ENCODE measurements at regions not wholly inside any gene's neighbourhood (a gene's known extent, or its start where the extent isn't known, plus 50 kb on each side); places are given as distances from the start of the nearest gene placed in this dataset.
"Not testable (repeated sequence)": the region's sequence is repeated elsewhere in the genome, so short reads cannot be mapped to it uniquely, and the experiment has no call there.

DNA sequence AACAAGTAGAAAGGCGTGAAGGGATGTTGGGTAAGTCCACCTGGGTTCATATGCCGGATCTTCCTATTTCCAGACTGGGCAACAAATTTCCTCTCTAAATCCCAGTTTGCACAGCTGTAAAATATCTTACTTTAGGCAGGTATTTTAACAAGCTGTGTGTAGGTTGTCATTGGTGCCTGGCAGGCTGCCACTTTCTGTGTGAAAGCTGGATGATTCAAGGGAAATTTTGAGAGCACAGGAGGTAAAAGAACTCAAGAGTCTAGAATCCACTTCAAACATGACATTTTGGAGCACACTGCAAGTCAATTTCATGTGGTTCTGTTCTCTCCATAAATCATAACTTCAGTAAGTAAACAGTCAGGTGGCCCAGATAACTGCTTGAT is 817.4 kb upstream of the AMELY start:
- DNase-seq (ENCODE audit: low read depth in 2 of 2) = peak in 1 of 2 donors; percentile 23

DNA sequence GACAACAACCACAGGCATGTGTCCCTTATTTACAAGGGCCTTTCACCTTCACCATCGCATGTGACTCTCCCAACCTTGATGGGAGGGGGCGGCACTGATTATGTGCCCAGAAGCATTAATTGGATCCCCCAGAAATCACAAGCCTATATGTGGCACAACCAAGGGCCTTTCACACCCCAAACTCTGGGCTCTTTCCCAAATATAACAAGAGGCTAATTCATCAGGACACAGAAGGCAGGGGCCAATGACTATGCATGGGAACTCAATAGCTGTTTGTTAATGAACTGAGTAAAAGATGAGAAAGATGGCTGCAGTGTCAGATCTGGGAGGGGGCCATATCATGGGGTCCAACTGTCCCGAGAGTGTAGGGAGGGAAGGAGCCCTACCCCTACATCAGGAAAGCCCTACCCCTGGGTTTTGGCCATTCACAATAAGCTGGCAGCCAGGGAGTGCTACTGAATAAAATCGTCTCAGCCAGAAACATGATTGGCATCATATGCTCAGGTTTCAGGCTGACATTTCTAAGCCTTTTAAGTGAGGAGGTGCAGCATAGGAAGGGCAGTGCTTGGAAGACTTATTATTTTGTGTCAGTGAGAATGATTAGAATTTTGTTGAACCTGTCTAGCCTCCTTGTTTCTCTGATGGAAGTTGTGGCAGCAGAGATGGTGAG is 814.4 kb upstream of the AMELY start:
- DNase-seq (ENCODE audit: low read depth in 2 of 2) = no peak

DNA sequence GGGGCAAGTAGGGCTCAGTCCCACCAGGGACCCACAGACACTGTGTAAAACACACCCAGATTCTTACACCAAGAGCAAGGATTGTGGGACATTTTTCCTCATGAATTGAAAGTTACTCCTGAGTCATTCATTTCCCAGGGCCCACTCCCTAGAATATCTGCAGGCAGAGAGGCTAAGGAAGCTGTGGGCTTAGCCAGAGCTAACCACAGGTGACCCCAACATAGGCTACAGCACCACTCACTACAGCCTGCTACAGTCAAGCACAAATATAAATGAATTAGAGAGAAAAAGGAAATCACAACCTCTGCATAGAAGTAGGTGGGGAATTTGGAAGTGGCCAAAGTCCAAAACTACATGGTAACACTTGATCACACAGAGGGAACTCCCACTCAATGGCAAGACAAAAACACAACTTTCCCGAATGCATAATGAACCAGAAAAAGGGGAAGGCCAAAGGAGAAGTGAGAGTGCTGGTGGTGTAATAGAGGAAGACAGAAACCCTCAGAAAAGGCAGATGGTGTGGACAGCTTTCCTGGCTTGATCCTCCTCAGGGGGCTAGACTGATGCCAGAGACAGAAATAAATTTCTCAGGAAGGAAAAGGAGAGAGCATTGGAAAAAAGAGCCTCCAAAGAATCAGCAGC is 812.6 kb upstream of the AMELY start:
- DNase-seq (ENCODE audit: low read depth in 2 of 2) = no peak

DNA sequence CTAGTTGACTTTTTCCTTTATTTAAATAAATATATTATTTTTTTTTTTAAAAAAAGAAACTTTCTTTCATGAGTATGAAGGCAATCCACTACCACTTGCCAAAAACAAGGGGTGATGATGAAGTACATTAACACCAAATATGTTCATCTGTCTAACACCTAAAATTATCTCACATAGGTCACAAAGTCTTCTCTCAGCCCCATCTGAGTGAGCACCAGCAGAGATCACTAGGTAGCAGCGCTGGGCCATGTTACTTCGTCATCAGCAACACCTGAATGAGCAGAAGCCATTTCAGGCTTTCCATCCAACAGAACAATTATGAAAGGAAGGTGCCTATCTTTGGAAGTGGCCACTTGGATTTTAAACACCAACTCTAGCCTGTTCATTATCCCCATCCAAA is 811.6 kb upstream of the AMELY start:
- DNase-seq (ENCODE audit: low read depth in 2 of 2) = no peak

DNA sequence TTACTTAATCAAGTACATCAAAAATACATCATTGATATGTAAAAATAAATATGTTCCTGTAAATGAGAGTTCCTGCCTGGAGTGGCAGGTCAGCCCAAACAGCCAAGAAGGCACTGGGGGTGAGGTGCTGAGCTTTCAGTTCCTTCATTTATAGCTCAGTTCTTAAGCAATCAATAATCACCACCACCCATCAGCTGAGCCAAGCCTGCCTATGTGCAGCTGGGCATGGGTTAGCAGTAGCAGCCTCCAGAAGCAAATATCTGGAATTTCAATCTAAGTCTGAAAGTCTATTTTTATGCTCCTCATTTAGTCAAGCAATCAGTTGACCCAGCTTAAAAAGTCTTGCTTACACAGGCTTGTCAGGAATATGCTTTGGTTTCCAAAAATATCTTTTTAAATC is 811.0 kb upstream of the AMELY start:
- DNase-seq (ENCODE audit: low read depth in 2 of 2) = no peak

DNA sequence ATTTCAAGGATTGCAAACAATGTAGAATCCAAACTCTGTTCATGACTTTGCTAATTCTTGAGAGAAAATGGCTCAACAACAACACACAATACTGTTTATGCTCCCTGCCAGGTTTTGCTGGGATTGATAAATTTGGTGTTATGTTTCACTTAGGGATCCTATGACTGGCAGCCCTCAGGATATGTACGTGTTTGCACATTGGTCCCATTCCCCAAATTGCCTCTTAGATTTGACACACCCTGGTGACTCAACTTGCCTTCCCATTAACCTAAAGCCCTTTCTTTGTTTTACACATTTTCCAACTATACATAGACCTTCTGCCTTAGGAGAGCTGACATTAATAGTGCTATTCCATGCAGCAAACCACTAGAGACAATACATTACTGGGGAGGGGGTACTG is 809.4 kb upstream of the AMELY start:
- DNase-seq (ENCODE audit: low read depth in 2 of 2) = no peak

DNA sequence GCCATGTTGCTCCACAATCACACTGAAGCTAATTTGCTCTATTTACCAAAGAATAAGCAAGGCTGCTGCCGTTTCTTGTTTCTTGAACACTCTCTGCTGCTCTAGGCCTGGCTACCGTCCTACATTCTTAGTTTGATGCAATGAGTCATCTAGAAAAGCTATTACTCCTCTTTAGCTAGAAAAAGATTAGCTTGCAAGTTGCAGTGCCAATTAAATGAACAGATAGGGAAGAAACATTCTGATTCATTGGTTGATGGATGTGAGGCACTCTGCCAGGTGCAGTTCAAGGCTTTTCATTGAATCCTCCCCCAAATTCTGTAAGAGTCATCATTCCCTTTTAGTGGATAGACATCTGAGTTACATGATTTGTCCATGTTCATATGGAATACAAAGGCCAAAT is 807.7 kb upstream of the AMELY start:
- peak in 1 of 2 donors; percentile 8 for DNase-seq (ENCODE audit: low read depth in 2 of 2)

DNA sequence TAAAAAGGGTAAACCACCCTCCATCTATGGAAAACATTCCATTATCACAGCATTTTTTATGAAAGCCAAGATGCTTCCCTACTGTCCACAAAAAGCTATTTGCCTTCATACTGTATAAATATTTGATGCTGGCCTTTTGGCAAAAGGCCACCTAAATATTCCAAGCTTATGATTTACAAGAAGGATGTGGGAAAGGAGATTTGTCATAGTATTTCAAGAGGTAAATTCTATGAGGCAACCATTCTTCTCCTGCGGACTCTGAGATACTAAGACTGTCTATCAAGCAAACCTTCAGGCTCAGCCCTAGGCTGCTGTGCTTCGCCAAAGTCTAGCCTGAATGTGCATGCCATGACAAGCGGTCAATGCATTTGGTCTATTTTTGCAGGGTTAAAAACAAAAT is 807.1 kb upstream of the AMELY start:
- DNase-seq (ENCODE audit: low read depth in 2 of 2) = no peak

DNA sequence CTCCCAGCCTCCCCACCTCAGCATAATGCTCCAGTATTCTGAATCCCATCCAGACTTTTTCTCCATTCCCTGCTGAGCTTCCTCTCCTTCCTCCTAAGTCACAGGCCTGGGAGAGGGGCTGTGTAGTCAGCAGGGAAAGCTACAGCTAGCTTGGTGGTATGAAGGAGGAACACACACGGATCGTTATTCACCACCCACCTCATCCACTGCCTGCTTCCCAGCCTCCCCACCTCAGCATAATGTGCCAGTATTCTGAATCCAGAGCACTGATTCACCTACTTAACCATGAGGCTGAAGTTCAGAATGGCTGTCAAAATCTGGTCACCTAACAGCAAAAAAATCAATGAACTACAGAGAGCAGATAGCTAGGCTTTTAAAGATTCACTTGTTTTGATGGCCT is 806.6 kb upstream of the AMELY start:
- no peak for DNase-seq (ENCODE audit: low read depth in 2 of 2)

DNA sequence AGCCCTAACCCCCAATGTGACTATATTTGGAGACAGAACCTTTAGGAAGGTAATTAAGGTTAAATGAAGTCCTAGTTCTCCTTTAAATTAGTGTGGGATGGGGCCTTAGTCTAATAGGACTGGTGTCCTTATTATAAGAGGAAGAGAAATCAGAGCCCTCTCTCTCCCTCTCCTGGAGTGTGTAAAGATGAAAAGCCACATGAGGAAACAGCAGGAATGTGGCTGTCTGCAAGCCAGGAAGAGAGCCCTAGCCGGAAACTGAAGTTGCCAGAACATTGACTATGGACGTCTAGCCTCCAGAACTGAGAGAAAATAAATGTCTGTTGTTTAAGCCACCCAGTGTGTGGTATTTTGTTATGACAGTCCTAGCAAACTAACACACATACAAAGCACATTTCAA is 802.9 kb upstream of the AMELY start:
- peak in 1 of 2 donors; percentile 69 for DNase-seq (ENCODE audit: low read depth in 2 of 2)

DNA sequence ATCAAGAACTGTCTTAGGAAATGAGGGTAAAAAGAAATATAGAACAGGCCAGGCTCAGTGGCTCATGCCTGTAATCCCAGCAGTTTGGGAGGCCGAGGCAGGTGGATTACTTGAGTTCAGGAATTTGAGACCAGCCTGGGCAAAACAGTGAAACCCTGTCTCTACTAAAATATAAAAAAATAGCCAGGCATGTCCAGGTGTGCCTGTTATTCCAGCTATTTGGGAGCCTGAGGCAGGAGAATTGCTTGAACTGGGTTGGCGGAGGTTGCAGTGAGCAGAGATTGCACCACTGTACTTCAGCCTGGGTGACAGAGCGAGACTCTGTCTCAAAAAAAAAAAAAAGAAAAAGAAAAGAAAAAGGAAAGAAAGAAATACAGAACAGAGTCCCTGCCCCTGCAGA is 802.2 kb upstream of the AMELY start:
- DNase-seq (ENCODE audit: low read depth in 2 of 2) = not testable (repeated sequence)

DNA sequence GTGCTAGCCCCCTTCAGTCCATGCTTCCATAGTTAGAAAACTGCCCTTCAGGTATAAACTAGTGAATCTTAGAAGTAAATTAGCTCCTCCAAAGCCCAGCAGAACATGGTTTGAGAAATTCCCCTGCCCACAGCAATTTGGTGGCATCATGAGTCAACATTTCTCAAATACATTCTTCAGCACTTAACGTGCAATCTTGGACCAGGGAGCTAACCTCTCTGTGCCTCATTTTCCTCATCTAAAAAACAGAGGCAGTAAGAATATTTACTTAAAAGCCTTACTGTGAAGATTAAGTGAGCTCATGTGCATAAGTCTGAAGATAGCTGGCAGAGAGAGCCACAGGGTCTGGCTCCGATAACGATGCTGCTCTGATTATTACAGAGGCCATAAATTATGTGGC is 800.7 kb upstream of the AMELY start:
- no peak for DNase-seq (ENCODE audit: low read depth in 2 of 2)

DNA sequence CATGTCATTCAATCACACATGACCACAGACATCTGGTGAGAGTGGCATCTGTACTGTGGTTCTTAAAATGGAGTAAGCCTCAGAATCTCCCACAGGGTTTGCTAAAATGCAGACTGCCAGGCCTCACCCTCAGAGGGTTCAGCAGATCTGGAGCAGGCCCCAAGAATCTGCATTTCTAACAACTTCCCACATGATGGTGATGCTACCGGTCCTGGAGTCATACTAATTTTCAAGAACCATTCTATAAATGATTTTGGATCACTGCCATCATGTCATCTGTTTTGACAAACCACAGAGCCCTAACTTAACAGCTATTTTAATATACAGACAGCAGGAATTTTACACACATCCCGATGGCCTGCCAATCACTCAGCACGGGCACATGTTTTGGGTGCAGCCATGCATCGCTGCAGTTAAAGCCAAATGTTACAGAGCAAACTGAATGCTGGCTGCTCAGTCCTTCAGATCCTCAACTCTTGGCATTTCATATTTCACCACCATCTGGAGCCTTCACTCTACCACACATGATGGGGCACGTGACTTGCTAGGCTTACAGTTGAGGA is 792.1 kb upstream of the AMELY start:
- DNase-seq (ENCODE audit: low read depth in 2 of 2) = no peak

DNA sequence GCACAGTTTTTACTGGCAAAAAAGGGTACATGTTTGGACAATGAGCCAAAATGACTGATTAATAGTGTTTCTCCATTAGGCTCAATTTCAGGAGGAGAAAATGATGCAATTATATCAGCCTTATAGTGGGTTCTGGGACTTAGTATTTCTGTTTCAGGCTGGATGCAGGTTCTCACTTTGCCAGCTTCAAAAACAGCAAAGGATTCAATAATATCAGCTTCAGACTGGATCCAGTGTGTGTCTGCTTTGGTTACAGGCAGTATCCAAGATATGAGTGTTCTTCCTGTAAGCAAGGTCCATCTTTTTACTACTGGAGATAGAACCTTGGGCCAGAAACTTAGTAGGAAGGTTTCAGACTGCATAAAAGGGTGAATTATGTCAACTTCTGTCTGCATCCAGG is 790.9 kb upstream of the AMELY start:
- DNase-seq (ENCODE audit: low read depth in 2 of 2) = no peak

DNA sequence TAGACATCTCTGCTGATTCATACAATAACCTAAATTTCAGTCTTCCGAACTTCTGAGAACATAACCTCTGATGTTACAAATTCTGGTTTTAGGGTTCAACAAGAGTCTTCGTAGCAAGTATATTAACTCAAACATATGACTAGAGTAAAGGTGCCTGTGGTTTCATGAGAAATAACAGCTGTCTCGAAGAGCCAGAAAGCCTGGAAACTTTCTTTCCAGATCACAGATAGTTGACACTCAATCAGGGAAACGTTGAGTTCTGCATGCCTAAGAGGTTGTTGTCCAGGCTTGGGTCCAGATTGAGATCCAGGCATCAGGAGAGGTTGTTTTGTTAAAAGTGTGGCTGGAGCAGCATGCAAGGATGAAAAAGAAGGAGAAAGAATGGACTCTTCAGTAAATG is 790.1 kb upstream of the AMELY start:
- no peak for DNase-seq (ENCODE audit: low read depth in 2 of 2)

DNA sequence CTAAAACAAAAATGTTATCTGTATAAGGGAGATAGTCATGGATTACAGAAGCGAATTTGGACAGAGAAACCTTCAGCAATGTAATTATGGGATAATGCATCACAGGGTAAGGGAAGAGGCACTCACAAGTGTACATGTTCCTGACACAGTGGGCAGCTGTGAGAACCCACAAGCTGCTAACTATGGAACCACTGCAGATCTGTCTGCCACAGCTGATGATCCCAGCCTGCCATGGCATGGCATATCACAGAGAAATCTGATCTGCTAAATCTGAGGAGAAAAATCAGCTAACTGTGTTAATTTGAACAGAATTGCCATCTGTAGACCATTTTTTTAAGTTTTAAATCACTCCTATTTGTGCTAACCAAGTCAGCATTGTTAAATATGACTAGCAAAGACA is 786.0 kb upstream of the AMELY start:
- no peak for DNase-seq (ENCODE audit: low read depth in 2 of 2)

DNA sequence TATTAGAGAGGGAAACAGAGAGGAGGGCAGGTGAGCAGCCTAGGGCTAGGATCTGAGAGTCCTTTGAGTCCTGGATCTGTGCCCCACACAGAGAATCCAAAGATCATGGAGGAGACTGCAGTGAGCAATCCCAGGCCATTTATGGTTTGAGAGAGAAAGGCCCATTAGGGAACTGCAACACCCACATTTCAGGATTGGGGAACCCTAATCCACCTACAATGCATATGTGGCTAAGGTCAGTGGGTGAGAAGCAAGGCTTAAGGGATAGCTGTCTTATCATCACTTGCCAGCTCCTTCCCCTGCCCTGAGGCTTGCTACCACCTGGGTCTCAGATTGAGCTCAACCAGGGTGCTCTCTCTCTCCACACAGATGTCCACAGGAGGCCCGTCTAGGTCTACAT is 781.1 kb upstream of the AMELY start:
- DNase-seq (ENCODE audit: low read depth in 2 of 2) = no peak

DNA sequence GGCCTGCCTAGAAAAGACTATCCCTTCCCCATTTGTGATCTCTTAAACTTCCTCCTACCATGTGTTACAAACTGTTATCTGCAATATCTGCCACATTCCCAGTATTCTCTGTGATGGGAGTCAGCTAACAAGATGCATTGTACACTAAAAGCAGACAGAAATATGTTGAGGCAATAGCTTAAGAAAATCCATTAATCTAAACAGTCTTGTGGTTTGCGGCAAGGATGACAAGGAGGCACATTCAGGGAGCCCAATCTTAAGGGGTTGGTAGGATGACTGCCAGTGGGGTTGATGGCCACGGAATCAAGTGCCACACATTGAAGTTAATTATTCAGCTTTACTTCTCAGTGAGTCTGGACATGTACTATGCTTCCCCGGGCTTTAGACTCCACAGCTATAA is 775.5 kb upstream of the AMELY start:
- DNase-seq (ENCODE audit: low read depth in 2 of 2) = no peak

DNA sequence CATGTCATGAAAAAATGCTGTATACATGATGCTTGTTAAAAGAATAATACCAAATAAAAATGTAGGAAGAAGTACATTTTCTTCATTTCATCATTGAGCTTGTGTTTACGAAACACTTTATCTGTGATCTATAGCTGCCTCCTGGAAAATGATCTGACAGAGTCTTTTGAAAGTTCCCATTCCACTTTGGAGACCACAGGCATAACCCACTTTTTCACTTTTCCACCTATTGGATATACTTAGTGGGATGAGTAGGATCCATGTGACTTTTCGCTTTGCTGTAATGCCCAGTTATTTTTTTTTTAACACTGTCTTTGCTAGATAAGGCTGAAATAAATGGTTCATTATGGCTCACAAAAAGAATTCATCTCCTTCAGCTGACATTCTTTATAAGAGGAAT is 773.0 kb upstream of the AMELY start:
- no peak for DNase-seq (ENCODE audit: low read depth in 2 of 2)

DNA sequence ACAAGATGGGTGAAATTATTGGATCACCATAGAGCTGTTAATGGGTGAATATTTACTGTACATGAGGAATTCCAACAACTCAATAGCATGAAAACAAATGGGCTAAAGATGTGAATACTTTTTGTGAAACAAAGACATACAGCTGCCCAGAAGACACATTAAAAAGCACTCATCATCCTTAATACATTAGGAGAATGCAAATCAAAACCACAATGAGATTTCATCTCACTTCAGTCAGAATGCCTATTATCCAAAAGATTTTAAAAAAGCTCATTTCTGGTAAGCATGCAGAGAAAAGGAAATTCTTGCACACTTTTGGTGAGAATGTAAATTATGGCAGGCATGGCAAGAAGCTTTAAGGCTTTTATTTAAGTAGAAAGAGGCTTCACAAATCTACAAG is 770.8 kb upstream of the AMELY start:
- no peak for DNase-seq (ENCODE audit: low read depth in 2 of 2)

DNA sequence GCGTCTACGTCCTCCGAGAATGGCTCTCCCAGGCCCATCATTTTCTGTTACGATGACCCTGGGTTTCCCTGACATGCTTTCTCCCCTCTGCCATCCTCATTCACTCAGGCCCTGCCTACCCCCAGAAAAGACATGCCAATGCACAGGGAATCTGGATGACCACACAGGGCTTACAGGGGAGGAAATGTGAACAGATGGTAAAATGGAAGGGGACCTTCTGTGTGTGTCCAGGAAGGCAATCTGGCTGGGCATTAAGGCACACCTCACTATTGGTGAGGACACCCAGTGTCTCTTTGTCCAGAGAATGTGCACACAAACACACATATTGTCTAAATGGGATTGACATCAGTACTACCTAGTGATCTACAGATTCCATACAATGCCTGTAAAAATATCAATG is 769.9 kb upstream of the AMELY start:
- DNase-seq (ENCODE audit: low read depth in 2 of 2) = no peak

DNA sequence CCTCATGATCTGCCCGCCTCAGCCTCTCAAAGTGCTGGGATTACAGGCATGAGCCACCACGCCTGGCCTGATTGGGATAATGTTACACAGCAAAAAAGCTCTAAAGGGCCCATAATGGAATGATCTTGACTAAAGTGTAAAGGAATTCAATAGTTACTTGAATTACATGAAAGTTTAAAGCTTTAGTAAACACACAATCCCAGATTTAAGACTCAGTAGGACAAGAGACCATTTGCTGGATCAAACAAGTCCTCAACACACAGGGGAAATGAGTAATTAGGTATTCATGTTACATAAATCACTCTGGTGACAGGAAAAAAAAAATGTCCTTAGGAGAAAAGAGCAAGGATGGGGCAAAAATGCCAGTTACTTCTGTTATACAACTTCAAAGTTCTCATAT is 762.9 kb upstream of the AMELY start:
- peak in 1 of 2 donors; percentile 21 for DNase-seq (ENCODE audit: low read depth in 2 of 2)

DNA sequence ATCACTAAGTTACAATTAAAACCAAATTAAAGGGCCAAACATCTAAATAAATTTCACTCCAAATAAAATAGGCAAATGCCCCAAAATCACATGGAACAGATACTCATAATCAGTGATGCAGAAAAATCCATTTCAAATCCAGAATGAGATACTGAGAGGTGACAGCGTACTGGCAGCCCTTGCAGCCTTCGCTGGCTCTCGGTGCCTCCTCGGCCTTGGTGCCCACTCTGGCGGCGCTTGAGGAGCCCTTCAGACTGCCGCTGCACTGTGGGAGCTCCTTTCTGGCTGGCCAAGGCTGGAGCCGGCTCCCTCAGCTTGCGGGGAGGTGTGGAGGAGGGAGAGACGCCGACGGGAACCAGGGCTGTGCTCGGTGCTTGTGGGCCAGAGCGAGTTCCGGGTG is 761.2 kb upstream of the AMELY start:
- no peak for DNase-seq (ENCODE audit: low read depth in 2 of 2)

DNA sequence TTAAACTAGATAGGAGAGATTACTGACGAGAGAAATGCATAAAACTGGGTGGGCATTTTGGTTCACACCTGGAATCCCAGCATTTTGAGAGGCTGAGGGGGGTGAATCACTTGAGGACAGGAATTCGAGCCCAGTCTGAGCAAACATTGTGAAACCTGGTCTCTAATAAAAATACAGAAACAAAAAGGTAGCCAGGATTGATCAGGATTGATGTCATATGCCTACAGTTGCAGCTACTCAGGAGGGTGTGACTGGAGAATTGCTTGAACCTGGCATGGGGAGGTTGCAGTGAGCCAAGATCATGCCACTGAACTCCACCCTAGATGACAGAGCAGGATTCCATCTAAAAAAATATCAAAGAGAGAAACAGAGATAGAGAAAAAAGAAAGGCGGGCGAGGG is 751.7 kb upstream of the AMELY start:
- no peak for DNase-seq (ENCODE audit: low read depth in 2 of 2)

Measured in dermis microvascular lymphatic vessel endothelial cell (primary cell).